GM12864 (cell line): ENCODE measurements at regions not wholly inside any gene's neighbourhood (a gene's known extent, or its start where the extent isn't known, plus 50 kb on each side); places are given as distances from the start of the nearest gene placed in this dataset.

Experiments
- DNase-seq: peaks from one replicate; pipeline ENCODE4 v3.0.0-alpha.2; 2011; ENCODE audit warnings: low read depth
- H3K4me3 ChIP-seq: 2 replicates; pipeline ENCODE4 v1.5.1; 2011; ENCODE audit warnings: mild to moderate bottlenecking, low read depth, low read length, control low read depth
- TF ChIP-seq, protein P1 (sequence below): IDR thresholded peaks from 2 replicates; pipeline ENCODE4 v1.5.1; 2011; ENCODE audit warnings: low read depth, mild to moderate bottlenecking, moderate library complexity, low read length, control low read depth, inconsistent platforms; ENCODE audit errors: missing control alignments

DNA sequence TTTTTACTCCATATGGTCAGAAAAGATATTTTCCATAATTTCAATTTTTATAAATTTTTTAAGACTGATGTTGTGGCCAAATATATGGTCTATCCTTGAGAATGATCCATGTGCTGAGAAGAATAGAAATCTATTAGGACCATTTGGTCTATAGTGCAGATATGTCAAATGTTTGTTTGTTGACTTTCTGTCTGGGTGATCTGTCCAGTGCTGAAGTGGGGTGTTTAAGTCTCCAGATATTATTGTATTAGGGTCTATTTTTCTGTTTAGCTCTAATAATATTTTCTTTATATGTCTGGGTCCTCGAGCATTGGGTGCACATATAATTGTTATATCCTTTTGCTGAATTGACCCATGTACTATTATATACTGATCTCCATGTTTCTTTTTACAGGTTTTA is 308.9 kb upstream of the LMO3 start:
- TF ChIP-seq, protein P1, sequence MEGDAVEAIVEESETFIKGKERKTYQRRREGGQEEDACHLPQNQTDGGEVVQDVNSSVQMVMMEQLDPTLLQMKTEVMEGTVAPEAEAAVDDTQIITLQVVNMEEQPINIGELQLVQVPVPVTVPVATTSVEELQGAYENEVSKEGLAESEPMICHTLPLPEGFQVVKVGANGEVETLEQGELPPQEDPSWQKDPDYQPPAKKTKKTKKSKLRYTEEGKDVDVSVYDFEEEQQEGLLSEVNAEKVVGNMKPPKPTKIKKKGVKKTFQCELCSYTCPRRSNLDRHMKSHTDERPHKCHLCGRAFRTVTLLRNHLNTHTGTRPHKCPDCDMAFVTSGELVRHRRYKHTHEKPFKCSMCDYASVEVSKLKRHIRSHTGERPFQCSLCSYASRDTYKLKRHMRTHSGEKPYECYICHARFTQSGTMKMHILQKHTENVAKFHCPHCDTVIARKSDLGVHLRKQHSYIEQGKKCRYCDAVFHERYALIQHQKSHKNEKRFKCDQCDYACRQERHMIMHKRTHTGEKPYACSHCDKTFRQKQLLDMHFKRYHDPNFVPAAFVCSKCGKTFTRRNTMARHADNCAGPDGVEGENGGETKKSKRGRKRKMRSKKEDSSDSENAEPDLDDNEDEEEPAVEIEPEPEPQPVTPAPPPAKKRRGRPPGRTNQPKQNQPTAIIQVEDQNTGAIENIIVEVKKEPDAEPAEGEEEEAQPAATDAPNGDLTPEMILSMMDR, result no peak
- no peak for DNase-seq
- no peak overlapping the region for H3K4me3 ChIP-seq

- no peak for DNase-seq
- TF ChIP-seq, protein P1, result no peak
Observed at GRCh38 chr12:16913832-16914490, 308.0 kb upstream of the LMO3 start.

DNA sequence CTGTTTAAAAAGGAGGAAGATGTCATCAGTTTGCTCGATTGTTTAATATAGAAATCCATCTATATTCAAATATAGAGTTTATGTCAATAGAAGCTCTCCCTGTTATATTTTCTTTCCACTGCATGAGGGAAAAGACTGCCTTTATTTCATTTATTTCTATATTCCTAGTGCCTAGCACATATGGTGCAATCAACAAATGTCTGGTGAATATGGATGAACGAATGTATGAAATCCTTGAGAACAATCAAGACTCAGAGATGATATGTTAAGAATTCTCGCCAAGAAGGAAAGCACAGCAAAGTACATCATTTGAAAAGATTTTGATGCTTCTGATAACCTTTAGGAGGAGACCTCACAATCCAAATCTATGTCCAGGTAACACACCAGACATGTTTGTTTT is 296.0 kb upstream of the LMO3 start:
- no peak overlapping the region for H3K4me3 ChIP-seq
- no peak for DNase-seq
- TF ChIP-seq, protein P1, result no peak

More at GRCh38 chr12:16913832-16914490, 308.0 kb upstream of the LMO3 start:
- no peak overlapping the region for H3K4me3 ChIP-seq

DNA sequence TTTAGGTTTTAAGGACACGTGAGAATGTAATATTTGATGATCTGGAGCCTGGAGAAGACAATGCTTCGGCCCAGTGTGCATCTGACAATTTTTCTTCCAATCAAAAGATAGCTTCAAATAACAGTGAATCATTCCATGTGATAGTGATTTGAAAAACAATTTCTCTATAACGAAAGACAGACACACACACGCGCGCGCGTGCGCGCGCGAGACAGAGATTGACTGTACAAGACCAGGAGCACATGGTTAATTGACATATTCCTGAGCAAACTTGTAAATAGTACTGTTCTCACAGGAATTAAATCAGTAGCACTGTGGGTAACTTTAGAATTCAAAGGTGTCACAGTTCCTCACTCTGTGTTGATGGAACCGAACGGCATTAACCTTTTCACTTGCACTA is 287.5 kb upstream of the LMO3 start:
- TF ChIP-seq, protein P1, result no peak
- DNase-seq, result no peak
- no peak overlapping the region for H3K4me3 ChIP-seq

GRCh38 chr12:16891673-16892072 is 285.7 kb upstream of the LMO3 start:
- TF ChIP-seq, protein P1, result no peak
- no peak for DNase-seq
- no peak overlapping the region for H3K4me3 ChIP-seq

DNA sequence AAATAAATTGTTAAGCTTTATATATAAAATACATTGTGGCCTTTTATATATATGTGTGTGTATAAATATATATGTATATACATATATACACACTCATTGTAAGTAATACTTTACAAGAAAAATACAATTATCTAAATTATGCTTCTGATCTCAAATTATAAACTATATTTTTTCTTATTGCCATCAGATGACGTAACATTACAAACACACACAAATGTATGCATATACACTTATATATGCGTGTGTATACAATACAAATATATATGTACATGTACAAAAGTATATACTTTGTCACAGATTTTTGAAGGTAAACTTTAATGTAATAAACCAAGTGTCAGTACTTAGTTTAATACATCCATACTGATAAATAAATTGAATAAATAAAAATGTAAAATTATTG is 278.9 kb upstream of the LMO3 start:
- H3K4me3 ChIP-seq, result no peak overlapping the region
- TF ChIP-seq, protein P1, result no peak
- no peak for DNase-seq

DNA sequence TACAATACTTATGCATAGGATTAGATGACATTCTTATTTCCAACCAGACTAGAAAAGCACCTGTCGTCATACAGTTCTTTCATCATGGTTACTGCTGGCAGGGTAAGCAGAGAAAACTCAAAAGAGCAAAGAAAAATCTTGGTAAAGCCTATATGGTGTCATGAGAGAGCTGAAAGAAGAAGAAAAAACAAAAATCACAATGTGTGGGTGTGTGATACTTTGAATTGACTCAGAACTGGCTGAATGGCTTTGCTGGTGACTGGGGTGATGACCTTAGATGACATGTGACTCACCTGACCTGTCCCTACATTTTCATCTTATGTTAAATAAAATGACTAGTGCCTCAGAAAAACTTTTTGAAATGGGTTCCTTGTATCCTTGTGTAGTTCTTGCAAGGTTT is 278.1 kb upstream of the LMO3 start:
- DNase-seq, result no peak
- H3K4me3 ChIP-seq, result no peak overlapping the region
- TF ChIP-seq, protein P1, result no peak
